Skeletal muscle cell (primary cell): ENCODE measurements at regions not wholly inside any gene's neighbourhood (a gene's known extent, or its start where the extent isn't known, plus 50 kb on each side); places are given as distances from the start of the nearest gene placed in this dataset.

Source experiments
- DNase-seq: peaks from one replicate; pipeline ENCODE4 v3.0.0-alpha.2; 2010; ENCODE audit warnings: low read depth
- H3K4me3 ChIP-seq: 2 replicates; pipeline ENCODE4 v1.5.1; 2011; ENCODE audit warnings: low read depth, mild to moderate bottlenecking, control low read depth, low read length, moderate library complexity

GRCh38 chr11:69924308-69925161 is 105.3 kb upstream of the FGF3 start:
- no peak for DNase-seq
- H3K4me3 ChIP-seq, result no peak overlapping the region

DNA sequence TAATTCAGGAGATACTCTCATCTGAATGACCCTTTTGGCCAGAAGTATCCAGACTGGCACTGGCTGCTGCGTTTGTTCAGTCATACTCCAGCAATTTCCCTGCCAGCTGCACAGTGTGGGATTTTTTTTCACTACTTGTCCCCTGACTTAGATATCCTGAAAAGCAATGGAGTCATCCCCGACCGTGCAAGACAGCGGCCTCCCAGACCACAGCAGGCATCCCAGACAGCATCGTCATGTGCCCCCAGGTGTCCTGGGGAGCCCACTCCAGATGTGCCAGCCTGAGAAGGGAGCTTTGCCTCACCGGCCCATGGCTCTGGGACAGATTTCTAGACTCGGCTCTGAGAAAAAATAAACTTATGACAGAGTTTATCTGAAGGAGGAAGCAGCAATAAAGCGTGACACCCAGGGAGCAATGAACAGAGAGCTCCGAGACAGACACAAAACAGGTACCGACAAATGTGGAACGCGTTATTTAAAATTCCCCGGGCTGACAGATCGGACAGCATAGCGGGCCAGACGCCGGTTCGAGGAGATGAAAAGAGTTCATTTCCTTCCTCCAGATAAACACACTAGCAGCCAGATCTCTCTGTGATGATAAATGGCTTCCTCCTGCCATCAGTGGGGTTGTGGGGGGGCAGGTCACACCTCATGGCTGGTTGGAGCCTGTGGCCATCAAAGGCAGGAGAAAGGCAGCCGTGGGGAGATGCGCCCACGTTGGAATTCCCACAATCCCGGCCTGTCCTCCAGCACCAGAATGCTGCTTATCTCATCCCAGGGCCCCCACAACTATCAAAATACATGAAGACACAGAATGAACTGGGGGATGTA is 106.4 kb upstream of the FGF3 start:
- H3K4me3 ChIP-seq, result no peak overlapping the region
- DNase-seq, result no peak

- no peak overlapping the region for H3K4me3 ChIP-seq
- no peak for DNase-seq
Observed at GRCh38 chr11:69926376-69927050, 107.3 kb upstream of the FGF3 start.

GRCh38 chr11:69928121-69928520 is 108.9 kb upstream of the FGF3 start:
- no peak overlapping the region for H3K4me3 ChIP-seq
- DNase-seq, result no peak

- DNase-seq, result no peak
- H3K4me3 ChIP-seq, result no peak overlapping the region
Observed at GRCh38 chr11:69928975-69929374, 109.8 kb upstream of the FGF3 start.

DNA sequence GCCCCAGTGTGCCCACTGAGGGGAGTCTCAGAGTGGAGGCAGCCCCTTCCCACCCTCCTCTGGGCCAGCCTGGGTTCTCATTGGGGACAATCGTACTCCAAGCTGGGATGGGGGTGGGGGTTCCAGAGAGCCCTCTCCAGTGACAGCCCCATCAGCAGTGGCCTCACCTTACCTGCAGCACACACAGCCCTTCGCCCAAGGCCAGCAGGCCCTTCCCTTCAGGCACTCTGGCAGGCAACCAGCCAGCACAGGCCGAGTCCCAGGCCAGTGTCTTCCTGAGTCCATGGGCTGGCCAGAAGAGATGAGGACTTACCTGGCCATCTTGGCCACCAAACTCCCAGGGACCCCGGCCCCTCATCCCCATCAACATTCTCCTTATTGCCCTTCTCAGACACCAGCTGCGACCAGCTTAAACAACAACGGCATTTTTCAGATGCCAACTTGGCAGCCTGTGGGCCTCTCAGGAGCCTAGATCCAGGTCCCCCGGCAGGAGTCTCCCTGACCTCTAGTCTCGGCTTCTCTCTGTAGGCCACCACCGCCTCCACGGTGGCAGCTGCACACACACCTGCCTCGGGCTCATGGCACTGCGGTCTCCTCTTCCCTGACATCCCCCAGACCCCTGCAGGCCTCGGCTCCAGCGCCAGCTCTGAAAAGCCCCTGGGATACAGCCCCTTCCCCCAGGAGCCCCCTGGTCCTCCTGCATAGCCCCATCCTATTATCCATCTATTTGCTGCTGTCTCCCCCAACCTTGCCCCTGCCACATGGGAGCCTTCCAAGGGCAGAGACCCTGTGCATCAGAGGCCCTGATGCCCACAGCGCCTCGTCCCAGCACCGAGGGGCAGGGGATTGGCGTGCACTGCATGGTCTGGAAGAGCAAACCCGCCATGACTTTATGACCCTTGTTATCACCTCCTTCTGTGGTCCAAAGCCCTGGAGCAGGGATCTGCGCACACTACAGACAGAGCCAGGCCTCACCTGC is 111.2 kb upstream of the FGF3 start:
- no peak overlapping the region for H3K4me3 ChIP-seq
- DNase-seq, result no peak

DNA sequence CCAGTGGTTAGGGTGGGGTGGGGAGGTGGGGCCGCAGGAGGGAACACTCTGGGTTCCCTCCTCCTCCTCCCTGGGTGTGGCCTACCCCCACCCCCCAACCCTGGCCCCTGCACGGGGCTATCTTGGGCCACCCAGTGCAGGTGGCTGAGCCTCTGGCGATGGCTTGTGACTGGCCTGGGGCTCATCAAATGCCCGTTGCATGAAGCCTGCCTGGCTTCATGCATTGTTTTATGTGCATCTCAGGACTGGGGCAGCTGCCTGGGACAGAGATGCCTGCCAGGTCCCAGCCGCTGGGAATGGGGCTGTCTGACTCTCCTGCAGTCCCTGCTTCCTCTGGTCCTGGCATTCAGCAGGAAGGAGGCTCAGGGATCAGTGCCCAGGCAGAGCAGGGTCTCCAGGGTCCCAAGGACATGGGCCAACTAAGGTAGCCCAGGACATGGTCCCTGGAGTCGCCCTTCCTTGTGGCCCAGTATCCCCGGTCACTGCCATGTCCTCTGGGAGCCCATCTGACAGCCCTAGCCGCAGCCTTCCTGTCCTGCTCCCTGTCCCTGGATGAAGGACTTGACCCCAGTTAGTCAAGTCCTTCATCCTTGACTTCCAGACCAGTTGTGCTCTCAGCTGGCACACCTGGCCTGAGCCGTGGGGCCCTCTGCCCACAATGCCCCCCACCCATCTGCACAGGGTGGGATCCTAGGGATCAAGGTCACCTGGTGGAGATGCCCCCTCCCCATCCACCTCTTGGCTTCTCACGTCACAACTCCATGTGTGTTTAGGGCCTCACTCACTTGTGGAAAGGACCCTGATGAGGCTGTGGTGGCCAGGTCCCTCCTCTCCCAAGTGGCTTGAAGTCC is 112.1 kb upstream of the FGF3 start:
- DNase-seq, result no peak
- H3K4me3 ChIP-seq, result no peak overlapping the region

DNA sequence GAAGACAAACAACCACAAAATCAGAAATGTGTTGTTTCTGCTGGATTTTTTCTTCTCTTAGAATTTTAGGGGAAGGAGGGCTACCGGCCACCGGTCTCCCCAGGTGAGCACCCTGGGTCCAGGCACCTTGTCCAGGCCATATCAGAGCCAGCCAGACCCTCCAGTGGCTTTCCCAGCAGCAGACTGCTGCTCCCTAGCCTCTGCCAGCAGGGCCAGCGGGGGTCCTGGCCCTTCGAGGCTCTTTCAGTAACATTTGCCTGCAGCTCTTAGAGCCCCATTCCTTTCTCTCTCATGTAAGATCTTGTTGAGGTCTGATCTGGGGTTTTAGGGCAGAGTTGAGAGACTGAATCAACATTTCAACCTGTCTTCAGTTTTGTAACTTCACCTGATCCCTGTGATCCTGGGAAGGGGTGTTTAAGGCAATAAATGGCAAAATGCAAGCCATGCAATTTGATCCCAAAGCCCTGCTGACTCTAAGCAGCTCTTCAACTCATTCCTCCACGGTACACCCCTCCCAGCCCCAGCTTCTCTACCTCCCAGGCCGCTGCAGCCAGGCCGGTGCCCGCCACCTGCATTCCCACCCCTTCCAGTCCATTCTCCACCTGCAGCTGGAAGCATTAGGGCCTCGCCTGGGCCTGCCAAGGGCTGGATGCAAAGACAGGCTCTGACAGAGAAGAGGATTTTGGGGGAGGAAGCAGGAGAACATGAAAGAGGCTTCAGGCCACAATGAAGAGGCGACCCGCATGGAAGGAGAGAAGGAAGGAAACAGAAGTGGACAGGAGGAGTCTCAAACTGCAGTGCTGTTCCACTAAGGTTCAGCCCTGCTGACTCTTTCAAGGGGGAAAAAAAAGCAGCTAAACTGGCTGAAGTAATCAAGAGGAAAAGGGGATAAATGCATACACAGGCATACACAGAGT is 113.0 kb upstream of the FGF3 start:
- H3K4me3 ChIP-seq, result no peak overlapping the region
- no peak for DNase-seq

GRCh38 chr11:69934861-69935494 is 115.8 kb upstream of the FGF3 start:
- no peak for DNase-seq
- no peak overlapping the region for H3K4me3 ChIP-seq

DNA sequence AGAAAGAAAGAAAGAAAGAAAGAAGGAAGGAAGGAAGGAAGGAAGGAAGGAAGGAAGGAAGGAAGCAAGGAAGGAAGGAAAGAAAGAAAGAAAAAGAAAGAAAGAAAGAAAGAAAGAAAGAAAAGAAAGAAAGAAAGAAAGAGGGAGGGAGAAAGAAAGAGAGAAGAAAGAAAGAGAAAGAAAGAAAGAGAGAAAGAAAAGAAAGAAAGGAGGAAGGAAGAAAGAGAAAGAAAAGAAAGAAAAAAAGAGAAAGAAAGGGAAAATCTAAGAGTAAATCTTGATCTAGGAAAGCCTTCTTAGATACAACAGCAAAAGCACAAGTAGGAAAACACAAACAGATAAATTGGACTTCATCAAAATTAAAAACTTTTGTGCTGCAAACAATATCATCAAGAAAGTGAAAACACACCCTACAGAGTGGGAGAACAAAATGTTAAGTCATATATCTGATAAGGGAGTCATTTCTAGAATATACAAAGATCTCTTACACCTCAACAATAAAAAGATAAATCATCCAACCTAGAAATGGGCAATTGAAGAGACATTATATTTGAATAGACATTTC is 116.8 kb upstream of the FGF3 start:
- no peak for DNase-seq
- no peak overlapping the region for H3K4me3 ChIP-seq

DNA sequence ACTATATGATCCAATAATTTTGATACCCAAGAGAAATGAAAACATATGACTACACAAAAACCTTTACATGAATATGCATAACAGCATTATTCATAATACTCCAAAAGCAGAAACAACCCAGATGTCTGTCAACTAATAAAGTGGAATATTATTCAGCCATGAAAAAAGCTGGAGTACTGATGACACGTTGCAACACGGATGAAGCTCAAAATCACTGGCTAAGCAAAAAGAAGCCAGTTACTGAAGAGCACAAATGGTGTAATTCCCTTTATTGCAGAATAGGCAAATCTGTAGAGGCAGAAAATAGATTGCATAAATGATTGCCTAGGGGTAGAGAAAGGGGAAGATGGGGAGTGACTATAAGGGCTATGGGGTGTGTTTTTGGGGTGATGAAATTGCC is 117.6 kb upstream of the FGF3 start:
- H3K4me3 ChIP-seq, result no peak overlapping the region
- no peak for DNase-seq

- no peak for DNase-seq
- H3K4me3 ChIP-seq, result no peak overlapping the region
Observed at GRCh38 chr11:69938206-69938605, 119.0 kb upstream of the FGF3 start.

- no peak overlapping the region for H3K4me3 ChIP-seq
- DNase-seq, result no peak
Observed at GRCh38 chr11:69939551-69940245, 120.5 kb upstream of the FGF3 start.

DNA sequence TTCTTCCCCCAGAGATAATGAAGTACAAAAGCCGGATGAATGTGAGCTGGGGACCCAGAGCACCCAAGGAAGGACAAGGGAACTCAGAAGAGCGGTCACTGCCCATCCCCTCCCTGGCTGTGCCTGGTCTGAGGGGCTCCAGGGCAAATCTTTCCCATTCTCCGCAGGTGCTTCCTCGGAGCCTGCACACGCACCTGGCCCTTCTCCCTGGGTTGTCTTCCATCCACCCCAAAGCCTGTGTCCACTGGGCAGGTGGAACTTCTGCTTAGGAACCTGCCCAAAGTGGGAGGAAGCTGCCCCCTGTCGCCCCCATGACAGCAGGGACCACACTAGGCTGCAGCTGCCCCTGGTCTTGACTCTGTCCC is 121.0 kb upstream of the FGF3 start:
- no peak for DNase-seq
- no peak overlapping the region for H3K4me3 ChIP-seq

GRCh38 chr11:69941546-69942332 is 122.5 kb upstream of the FGF3 start:
- no peak for DNase-seq
- no peak overlapping the region for H3K4me3 ChIP-seq
